Dermis blood vessel endothelial cell (primary cell): ENCODE measurements at regions not wholly inside any gene's neighbourhood (a gene's known extent, or its start where the extent isn't known, plus 50 kb on each side); places are given as distances from the start of the nearest gene placed in this dataset.
"Not testable (repeated sequence)": the region's sequence is repeated elsewhere in the genome, so short reads cannot be mapped to it uniquely, and the experiment has no call there.

Experiments
- DNase-seq: peaks from one replicate; pipeline ENCODE4 v3.0.0; 2010

DNA sequence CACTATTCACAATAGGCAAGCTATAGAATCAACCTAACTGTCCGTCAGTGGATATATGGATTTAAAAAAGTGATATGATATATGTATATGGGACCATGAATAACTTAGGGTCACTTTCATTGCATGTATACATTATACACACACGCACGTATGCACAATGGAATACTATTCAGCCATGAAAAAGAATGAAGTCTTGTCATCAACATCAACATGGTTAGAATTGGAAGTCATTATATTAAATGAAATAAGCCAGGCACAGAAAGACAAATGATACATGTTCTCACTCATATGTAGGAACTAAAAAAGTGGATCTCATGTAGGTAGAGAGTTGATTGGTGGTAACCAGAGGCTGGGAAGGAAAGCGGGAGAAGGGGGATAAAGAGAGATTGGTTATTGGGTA is 234.3 kb downstream of the VRK1 start:
- no peak for DNase-seq

DNA sequence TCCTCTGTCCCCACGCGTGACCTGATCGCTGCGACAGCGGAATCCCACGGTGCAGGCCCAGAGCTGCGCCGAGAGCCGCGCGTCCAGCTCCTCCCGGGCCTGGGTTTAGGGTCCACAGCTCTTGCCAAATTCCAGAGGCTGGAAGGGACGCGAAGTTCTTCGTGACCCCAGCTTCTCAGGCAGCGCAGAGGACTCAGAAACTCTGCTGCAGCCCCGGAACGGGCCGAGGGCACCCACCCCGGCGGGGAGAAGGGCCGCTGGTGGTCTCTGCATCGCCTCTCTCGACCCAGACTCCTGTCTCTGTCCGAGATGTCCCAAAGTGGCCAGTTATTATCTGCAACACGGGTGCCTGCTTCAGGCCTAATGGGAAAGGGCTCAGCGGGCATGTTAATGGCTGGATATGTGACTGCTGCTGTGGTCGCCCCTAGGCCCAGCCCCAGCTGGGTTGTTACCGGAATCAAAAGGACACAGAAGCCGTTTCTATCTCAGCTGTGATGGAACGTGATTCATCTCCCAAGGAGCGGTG is 236.4 kb downstream of the VRK1 start:
- DNase-seq = no peak

DNA sequence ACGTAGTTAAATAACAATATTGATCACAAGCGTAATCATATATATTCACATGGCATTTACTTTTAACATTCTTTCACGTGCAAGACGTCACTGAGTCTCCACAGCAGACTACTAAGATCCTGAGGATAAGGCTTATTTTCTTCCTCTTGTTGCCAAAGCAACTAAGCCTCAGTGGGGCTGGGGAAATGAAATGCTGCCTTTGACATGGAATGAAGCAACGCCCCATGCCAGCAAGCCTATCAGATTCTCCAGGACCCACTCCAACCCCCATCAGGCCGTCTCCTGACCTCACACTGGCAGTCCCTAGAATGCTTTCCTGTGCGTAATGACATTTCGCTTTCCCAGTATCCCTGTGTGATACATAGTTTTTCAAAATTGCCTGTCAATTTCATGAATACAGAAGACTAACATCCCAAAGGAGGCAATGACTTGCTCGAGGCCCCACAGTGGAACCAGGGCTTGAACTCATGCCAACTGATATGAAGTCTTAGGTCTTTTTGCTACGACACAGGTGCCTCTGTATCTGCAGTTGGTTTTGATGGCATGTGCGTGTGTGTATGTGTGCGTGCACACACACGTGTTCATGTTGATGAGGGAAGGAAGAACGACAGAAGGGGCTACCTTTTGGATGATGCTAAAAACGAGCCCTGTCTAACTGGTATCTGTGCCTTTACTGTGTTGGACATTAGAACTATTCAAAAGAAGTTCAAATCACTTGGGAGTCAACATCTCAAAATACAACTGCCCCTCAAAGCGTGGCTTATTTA is 239.1 kb downstream of the VRK1 start:
- DNase-seq = no peak

DNA sequence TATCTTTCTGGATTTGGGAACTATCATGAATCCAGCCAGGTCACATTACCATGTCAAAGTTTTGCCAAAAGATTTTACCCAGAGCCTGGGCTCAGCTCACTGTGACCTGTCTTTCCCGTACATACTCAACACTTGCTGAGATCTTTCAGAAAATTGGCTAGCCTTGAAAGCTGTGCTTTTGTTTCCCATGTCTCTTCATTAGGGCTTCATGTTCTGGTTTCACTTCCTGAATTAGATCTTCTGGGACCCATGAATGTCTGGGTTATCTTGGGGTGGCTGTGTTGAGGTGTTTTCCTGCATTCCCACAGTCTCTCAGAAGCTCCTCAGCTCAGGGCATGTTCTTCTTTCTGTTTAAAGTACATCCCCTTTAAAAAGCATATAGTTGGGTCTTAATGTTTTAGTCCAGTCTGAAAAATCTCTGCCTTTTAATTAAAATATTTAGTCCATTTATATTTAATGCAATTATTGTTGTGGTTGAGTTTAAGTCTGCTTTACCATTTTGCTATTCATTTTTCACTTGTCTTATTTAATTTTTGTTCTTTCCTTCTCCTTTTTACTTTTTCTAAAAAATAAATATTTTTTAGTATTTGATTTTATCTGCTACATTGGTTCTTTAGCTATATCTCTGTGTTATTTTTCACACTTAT is 242.7 kb downstream of the VRK1 start:
- no peak for DNase-seq

DNA sequence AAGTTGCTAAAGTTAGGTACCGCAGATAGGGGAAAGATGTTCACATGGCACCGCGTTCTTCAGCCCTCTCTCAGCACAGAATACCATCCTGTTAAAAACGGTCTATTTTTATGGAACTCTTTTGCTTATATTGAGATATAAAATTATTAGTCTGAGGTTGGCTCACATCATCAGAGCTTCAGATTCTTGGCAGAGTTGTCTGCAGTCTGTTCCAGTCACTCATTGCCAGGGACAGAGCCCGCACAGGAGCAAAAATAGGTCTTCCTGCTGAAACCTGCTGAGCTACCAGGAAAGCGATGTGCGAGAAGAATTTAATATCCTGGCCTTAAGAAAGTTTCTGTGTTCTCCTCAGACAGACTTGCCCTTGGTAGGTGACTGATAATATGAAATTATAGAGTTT is 249.8 kb downstream of the VRK1 start:
- DNase-seq = no peak

DNA sequence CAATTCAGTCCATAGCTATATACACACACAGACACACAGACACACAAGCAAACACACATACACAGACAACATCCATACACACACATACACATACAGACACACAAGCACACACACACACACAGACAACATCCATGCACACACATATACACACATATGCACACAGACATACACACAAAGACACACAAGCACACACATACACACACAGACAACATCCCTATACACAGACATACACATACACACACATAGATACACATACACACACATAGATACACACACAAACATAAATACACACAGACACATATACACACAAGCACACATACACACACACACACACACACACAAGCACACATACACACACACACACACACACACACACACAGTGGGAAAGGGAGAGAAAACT is 254.8 kb downstream of the VRK1 start:
- no peak for DNase-seq

DNA sequence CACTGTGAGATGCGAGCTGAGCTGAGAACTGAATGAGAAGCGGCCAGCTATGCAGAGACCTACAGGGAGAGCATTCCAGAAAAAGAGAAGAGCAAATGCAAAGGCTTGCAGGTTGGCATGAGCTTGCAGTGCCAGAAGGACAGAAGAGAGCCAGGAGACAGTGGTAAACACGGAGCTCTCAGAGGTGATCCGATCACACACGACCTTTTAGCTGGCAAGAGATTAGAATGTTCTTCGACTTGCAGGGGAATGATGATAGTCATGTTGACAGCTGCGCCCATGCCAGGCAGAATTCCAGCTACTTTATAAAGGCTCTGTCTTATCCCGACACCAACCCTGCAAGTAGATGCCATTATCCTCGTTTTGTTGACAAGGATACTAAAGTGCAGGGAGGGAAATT is 256.8 kb downstream of the VRK1 start:
- DNase-seq = no peak

DNA sequence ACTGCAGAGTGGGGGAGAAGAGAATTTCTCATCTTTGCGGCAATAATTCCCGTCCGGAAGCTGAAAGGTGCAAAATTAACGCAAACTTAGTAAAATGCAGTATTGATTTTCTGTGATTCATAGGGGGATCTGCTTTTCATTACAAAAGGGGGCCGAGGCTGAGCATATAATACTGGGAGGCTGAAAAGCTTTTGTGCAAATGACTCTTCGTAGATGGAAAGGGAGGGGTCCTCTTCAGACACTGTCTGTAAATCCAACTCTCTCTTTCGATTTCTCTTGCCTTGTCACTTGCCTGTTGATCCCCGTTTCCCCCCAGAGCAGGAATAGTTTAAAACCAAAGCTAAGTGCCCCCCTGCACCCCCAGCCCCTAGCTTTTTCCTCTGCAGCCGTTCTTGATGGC is 258.2 kb downstream of the VRK1 start:
- no peak for DNase-seq

DNA sequence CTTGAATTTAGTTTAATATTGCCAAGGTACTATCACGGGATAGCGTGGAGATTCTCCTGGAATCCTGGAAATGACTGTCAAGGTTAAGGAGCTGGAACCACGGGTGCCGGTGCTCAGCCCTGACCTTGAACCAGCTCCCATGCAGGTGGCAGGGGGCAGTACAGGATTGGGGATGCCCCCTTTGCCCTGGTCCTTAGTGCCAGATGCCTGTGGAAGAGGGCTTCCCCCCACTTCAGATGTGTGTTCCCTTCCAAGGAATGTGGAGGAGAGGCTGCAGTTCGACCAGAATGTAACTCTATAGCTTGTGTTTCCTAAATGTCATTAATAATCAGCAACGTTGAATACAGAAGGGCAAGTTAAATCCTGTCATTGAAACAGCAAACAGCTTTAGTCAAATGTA is 258.9 kb downstream of the VRK1 start:
- no peak for DNase-seq

DNA sequence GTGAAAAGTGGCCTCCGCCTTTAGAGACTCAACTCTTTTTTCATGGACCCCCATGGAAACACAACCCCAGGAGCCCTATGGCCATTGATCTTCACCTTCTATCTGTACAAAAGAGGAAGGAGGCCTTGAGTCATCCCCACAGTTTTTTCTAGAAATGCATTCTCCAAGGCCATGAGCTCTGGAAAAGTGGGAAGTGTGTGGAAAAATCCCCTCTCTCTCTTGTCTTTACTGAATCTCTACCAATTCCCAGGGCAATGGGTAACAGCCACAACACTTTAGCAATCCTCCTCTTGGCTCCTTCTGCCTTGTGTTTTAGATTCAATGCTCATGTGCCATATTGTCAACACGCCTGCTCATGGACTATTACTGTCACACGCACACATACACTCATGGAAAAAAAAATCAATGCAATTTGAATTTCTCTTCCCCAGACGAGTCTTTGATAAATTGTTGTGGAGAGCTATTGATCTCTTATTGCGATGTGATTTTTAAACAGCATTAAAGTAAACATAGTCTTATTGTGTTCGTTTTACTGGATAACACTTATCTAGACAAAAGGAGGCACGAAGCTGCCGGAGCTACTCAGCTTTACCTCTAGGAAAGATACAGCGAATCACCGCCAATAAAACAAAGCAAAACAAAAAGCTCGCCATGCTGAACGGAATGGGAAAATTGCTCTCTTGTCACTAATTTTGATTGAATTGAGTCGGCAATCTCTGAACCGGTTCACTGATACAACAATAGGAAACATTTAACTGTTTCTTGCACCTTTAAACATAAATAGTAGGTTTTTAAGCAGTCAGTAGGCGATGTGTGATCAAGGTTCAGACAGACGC is 260.3 kb downstream of the VRK1 start:
- DNase-seq = no peak

DNA sequence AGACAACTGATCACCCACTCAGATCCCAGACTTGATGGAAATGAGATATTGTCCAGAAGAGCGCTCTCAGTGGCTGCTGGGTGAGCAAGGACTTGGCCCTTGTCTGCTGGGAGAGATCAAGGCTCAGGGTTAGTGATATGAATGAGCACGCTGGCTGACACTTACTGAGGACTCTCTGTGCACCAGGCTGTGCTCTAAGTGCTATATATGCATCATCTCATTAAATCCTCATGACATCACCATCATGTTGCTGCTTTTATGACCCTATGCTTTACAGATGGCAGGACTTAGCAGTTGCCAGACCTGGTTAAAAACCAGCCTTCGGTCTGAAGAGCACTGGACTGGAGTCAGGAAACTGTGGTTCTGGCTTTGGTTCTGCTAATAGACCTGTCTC is 260.9 kb downstream of the VRK1 start:
- DNase-seq = no peak

DNA sequence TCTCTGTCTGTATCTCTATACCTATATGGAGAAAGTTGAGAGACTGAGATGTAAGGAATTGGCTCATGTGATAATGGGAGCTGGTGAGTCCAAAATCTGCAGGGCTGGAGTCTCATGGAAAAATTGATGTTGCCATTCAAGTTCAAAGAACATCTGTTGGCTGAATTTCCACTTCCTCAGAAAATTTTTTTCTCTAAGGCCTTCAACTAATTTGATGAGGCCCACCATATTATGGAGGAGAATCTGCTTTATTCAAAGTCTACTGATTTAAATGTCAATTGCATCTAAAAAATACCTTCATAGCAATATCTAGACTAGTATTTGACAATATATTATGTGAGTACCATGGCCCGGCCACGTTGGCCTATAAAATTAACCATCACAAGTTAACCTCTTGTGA is 261.4 kb downstream of the VRK1 start:
- no peak for DNase-seq

DNA sequence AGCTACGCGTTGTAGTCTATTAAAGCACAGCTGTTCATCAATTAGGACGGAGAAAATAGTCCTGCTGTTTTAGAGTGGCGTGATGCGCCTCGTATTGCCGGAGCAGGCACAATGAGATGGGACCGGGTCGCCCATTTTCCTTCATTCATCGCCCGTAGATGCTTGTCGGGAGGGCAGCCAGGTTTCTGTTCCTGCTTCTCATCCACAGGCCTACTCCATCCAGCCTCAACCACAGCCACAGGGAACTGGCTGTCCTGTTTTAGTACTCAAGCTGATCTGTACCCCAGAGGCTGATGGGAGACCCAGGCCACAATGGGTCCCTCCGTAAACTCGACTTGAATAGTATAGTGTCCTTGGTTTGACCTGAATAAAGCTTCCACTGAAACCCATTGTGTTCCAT is 264.0 kb downstream of the VRK1 start:
- DNase-seq = no peak

DNA sequence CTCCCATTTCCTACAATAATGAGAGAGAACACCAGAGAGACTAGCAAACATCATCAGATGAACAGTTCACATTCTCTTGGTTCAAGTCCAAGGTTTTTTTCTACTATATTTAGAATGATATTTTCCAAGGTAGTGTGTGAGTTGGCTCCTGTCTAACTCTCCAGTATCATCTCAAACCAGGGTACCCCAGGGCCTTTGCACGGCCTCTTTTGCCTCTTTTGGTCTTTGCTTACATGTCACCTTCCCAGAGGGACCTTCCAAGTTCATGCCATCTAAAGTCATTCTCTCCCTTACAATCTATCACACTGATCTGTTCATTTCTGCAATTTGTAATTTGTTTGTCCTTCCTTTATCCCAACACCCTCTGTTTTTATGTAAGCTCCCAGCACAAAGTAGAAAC is 264.5 kb downstream of the VRK1 start:
- DNase-seq = no peak

DNA sequence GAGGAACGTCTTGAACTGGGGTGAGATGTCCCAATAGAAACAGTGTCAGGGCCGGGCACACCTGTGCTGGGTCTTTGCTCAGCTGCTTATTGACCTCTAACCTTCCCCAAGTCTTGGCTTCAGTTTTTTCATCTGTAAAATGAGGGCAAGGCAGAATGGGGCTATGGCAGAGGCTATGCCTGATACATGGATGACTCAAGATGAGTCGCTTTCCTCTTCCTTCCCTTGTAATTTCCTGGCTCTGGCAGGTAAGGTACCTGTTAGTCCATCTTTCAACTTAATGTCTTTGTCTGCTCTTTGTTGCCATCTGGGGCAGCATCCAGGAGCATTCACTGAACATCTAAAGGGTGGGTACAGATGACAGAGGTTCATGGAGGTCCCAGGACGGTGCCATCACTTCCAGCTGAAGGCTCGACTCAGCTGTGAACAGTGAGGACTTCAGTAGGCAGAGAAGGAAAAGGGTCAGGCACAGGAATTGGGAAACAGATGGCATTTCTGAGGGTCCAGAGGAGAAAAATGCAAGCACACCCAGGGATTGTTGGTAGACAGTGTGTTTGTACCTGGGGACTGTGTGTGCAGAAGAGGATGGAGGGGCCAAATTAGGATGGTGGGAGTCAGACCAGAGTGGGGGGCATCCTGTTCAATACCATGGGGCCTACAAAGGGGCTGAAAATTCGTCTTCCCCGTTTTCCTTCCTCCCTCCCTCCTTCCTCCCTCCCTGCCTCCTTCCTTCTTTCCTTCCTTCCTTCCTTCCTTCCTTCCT is 268.3 kb downstream of the VRK1 start:
- DNase-seq = no peak

DNA sequence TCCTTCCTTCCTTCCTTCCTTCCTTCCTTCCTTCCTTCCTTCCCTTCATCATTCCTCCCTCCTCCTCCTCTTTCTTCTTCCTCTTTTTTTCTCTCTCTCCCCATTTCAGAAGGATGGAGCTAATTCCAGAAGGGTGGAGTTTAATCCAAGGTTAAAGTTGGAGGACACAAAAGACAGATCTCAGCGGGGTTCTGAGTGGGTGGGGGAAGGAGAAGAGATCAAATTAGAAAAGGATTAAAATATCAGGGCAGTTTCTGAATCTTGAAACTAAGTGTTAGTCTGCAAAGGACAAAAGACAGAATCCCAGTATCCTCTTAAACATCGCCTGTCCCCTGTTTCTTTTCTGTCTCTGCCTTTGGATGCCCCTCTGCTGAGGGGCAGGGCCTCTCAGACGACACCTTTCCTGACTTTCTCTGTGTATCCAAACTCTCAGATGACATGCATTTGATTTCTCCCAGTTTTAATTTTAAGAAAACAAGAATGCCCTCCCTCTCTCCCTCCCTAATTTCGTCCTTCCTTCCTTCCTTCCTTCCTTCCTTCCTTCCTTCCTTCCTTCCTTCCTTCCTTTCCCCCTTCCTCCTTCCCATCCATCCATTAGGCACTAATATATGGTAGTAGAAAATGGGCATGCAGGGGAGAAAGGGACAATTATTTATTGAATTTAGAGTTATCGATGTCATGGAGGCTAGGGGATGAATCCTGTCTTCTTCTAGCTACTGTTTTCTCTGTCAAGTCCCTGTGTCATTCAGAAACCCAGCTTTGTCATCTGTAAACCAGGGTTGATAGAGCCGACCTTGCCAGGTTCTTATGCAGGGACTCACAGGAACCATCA is 269.1 kb downstream of the VRK1 start:
- DNase-seq = no peak

DNA sequence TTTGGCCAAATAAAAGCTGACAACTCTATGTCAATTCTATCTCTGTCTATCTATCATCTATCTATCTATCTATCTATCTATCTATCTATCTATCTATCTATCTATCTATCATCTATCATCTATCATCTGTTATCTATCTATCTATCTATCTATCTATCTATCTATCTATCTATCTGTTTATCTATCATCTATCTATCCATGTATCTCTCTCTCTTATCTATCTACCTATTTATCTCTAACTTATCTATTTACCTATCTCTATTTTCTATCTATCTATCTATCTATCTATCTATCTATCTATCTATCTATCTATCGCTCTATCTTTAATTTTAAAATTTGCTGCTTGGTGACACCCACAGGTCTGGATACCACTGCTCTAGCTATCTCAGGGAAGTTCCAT is 271.1 kb downstream of the VRK1 start:
- DNase-seq = not testable (repeated sequence)

DNA sequence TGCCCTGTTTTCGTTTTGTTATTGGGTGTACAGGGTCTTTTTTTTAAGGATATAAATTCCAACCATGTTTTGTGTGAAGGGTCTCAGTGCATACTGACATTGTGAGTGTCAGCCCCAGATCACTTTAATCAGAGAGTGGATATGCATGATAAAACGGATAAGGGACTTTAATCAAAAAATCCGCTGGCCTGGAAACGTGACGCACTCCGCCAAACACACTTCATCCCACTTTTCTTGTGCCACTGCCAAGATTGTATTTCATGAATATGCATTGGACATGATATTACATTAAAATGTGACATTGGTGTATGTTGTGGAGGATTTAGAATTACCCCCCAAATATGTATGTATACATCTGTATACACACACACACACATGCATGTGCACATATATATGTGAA is 273.1 kb downstream of the VRK1 start:
- no peak for DNase-seq

DNA sequence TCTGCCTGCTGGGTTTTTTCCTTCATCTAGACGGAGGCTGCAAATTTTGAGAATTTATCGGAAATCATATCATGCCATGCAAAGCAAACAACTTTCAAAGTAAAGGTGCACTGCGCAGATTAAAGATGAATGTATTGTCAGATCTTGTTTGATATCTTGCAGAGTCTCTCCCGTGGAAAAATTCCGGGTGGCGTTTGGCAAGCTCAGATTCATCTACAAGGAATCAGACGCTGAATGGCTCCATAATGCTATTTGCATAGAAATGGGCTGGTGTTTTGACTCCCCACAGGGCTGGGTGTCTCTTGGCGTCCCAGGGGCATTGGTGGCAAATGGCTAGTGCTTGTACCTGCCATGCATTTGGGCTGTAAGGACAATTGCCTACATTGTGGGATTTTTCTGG is 274.0 kb downstream of the VRK1 start:
- no peak for DNase-seq

DNA sequence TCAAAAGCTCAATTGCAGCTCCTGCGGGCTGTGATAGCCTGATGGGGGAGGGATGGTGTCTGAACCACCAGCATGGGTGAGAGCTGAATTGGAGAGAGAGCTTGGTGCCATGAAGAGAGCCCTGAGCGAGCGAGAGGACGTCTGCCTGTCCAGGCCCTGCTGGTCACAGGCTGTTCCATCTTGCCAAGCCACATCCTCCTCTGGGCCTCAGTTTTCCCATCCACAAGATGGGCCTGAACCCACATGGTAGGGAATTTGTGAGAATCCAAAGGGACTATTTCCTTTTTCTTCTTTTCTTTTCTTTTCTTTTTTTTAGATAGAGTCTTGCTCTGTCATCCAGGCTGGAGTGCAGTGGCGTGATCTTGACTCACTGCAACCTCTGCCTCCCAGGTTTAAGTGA is 276.4 kb downstream of the VRK1 start:
- no peak for DNase-seq

DNA sequence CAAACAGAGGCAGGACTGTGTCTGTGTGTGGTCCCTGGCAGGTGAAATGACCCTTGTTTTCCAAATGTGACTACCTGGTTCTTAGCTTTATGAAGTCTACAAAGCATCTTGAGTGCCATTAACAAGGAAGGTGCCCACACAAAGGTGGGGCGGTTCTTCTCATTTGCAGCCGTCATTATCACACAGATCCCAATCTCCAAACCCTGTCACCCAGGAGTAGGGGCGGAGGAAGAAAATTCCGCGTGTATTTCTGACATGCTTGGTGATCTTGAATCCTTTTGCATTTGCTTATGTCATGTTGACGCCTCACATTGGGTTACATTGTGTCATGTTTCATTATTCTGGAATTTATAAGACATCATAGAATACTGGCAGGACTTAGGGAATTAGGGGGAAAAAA is 277.3 kb downstream of the VRK1 start:
- no peak for DNase-seq

DNA sequence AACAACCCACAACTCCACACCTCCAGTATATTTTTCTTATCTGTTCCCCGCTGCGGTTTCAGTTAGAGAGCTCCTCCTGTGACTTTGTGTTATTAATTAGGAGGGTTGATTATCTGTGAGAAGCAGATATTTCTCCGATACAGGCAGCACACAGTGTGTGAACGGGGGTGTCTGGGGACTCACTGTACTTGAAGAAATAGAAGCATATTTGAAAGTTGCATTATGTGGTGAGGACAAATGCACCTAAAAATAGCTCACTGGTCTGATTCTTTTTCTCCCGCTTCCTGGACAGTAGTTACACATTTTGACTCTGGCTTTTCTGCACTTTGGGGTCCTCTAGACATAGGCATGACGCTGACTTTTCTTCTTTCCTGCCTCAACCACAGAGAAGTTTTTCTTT is 277.7 kb downstream of the VRK1 start:
- no peak for DNase-seq
